GM18861 (cell line): ENCODE measurements at regions not wholly inside any gene's neighbourhood (a gene's known extent, or its start where the extent isn't known, plus 50 kb on each side); places are given as distances from the start of the nearest gene placed in this dataset.
"Not testable (repeated sequence)": the region's sequence is repeated elsewhere in the genome, so short reads cannot be mapped to it uniquely, and the experiment has no call there.

Experiments
- ATAC-seq: cut with Tn5 transposase; IDR thresholded peaks from one replicate; pipeline ENCODE4 v1.9.1; 2021; ENCODE audit not compliant: unreplicated experiment

DNA sequence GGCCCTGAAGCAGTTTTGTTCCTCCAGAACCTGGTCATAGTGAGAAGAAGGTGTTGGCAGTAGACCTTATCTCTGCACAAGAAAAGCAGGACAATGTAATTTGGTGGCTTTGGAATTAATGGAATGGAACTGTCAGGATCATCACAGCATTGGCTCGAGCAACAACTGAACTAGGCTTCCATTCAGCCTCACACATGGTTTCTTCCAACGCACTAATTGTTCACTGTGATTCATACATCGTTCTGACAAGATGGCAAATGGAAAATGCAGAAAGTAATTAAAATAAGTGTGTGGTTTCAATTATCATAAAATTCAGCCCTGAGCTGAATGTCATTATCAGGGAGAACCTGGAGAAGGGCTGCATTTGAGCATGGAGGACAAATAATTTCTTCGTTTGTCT, 80.6 kb downstream of the MFSD1 start:
- ATAC-seq: no peak

DNA sequence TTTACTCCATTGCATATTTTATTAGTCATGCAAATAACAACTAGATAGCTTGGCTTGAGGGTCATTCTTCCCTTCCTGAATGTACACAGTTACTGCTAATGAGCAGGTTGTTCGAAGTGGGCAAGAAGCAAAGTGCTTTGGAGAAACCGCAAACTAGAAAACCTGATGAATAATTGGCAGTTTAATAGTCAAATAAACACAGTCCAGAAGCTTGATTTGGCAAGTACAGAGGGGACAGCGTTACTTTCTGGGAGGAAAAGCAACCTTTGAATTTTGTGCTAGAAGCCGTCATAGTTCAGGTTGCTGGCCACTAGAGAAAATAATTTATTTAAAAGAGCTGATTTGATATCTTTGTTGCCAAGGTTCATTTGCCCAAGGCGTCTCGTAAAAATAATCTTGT, 94.9 kb downstream of the MFSD1 start:
- ATAC-seq: no peak

DNA sequence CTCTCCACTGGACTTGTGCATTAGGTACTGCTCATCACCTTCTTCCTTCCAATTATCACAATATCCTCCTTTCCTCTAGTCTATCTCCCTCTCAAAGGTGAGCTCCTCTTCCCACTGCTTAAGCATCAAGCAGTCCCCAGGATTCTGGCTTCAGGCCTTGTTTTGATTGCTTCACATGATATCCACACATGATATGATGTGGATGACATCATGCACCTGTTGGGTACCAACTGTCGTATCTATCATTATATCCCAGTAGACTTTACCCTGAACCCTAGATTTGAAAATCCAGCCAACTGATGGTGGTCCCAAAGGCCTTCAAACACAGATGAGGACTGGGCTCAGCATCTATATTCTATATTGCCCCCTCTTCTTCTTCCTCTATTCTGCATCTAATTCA, 104.9 kb downstream of the MFSD1 start:
- no peak for ATAC-seq

DNA sequence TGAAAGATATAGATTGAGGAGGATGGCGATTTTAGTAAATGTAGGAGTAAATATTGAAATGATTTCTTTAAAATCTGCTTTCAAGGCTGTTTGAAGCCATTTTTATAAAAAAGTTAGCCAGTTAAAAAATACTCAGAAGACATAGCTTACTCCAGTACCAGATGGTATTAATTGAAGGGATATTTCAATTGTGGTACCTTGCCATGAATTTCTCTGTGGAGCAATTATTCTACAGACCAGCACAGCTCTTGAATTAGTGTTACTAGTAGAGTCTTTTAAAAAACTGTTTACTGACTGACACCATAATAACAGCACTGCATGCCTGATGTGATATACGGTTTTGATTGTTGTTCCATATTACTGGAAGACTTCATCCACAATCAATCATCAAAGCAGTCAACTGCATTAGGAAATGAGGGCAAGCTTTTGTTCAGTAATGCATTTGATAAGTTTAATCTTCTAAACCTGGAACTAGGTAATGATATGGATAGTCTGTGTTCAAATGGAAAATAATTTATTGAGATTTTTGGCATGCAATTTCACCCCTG, 106.4 kb downstream of the MFSD1 start:
- no peak for ATAC-seq

DNA sequence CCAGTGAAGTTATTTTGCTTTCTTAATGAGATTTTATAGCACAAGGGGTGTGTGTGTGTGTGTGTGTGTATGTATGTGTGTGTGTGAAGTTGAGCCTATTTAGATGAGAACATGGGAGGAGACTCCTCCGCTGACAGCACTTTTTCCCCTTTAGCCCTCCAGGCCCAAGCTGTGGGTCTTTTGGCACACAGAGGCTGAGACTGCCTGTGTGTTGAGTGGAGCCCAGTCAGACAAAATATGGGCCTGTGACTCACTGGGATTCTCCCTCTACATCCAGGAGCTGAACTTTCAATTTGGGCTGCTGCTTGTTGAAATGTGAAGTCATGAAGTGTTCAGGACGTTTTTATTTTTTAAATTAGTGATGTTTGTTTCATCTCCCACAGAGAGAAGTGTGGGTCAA, 108.0 kb downstream of the MFSD1 start:
- ATAC-seq: no peak

DNA sequence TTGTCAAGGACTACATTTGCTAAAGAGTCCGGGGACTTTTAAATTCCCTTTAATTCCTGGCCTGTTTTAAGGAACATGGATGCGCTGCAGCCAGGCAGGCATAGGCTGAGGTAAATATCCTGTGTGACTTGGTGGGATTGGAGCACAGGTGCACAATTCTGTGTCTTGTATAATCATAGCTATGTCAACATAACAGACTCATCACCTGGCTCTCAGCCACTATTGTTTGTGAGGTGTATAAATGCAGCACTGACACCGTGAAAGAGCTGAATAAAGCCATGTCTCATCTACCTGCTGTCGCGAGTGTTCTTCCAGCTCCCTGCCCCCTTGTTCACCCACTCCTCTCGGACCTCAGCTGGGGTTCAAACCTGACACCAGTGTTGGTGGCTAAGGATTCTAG, 109.7 kb downstream of the MFSD1 start:
- ATAC-seq: no peak

DNA sequence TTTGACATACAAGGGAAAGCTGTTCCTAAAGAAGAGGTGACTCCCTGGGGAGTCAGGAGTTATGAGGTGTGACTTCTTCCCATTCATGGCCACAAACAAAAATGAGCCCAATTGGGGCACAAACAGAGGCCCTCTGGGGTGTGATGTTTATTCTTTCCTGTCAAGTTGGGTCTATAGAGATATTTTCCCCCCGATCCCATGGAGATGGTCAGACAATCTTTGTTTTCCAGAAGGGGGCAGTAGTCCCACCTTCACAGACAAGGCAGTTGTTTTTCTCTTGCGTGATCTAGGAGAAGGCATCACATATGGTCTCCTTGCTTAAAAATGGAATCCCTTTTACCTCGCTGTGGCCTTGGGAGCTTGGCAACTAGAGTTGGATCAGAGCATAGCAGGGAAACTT, 110.3 kb downstream of the MFSD1 start:
- ATAC-seq: no peak

DNA sequence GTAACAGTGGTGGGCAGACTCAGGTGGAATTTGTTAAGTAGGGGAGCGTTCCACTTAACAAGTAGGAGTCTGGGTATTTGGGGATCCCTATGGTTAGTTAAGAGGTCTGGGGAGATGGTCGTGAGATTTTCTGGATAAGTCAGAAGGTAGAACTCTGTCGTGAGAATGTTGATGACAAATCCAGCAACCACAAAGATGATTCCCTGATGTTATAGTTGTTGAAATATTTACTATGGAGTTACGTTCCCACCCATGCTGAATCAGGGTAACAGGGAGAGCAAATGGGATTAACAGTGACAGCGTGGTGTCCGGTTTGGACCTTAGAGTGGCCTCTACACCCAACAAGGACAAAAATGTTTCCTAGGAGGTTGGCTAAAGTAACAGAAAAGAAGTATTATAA, 110.8 kb downstream of the MFSD1 start:
- ATAC-seq: no peak

DNA sequence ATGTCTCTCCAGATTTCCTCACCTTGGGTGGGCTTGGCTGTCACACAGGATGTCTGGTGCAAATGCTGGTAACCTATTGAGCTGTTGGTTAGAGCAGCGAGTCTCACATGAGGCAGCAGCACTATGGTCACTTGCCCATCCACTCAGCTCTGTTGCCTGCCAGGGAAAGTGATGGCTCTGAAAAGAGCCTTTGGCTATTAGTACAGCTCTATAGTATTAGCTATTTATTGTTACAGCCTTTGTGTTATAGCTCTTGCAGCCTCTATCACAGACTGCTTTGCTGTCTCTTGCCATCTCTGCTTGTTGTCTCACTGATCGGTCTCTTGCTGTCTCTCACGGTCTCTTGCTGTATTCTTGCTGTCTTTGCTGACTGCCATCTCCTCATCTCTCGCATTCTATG, 114.3 kb downstream of the MFSD1 start:
- no peak for ATAC-seq

DNA sequence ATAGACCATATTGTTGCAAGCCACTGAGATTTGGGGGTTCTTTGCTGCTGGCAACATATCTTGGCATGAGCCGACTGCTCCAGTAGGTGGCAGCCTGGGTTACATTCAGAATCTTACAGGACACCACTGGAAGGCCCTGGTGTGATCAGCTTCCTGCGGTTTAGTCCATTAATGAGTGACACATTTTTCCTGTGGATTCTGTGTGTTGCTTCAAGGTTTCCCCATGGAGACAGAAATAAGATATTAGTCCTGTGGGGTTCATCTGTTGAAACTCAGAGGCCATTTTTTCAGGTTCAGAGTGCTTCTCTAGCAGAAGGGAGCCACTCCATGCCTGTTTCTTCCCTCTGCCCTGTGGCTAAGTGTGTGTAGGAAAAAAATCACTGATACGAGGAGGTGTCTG, 116.2 kb downstream of the MFSD1 start:
- ATAC-seq: peak; percentile 70

DNA sequence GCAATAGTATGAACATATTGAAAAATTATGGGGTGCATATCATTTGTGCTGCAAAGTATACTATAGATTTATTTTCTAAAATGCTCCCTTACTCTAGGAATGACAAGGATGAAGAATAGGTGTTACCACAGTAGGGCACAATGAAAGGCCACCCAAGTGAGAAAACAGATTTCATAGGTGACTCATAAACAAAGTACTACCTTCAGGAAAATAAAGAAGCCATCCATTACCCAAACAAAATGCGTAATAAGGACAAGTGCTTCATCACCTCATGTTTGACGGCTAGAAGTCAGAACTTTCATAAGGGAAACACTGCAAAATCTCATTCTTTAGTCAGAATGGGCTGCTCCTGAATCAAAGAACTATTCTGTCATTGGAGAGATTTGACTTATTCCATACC, 116.6 kb downstream of the MFSD1 start:
- ATAC-seq: no peak

DNA sequence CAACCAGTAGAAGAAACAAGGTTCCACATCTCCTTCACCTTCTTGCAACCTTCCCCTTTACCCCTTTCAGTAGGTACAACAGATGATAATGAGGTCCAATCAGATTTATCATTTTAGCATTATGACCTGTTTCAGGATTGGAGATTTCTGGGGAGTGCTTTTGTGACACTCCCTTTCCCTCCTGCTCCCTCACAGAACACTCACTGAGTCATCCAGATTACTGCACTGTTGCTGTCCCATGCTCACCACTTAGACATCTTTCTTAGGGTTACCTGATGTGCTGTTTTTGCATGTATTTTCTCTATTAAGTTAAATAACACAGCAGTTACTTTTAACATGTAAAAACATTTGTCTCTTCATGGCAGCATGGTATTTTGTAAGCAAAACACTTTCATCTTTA, 118.5 kb downstream of the MFSD1 start:
- no peak for ATAC-seq

DNA sequence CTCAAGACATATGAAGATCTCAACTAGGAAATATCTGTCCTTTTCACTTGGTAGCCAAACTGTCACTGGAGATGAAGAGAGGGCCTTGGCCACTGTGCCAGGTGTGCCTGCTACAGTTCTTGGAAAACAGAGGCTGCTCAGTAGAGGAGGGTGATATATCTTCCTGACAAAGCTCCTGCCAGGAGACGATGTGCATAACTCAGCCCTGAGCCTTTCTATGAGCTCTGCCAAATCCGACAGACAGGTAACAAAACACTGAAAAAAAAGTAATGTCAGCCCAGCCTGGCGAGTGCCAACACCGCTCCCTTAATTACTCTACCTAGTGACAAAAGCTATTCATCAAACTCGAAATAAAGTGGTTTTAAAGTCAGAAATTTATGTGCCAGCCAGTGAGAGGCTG, 123.2 kb downstream of the MFSD1 start:
- no peak for ATAC-seq

DNA sequence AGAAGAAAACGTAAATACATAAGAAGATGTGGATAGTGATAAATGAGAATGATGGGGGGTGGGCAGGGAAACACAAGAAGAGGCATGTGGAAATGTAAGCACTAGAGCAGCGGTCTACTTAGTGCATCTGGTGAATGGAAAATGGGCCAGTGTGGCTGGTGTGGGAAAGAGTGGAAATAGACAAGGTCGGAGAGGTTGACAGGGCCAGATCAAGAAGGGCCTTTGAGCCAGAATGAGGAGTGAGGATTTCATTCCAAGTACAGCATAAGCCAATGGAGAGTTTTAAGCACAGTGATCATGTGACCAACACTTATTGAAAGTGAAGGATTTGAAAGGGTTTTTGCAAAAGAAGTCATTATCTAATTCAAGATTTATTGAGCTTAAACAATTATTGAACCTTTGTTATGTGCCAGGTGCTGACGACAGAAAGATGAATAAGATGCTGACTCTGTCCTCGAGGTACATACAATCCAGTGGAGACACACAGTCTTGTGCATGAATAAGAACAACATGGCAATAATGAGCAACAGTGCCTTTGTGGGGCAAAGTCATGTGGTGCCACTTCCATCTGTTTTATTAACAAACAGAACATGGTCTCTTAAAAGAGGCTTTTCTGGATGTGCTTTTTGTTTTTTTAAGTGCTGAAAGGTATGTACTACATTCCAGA, 124.1 kb downstream of the MFSD1 start:
- ATAC-seq: no peak

DNA sequence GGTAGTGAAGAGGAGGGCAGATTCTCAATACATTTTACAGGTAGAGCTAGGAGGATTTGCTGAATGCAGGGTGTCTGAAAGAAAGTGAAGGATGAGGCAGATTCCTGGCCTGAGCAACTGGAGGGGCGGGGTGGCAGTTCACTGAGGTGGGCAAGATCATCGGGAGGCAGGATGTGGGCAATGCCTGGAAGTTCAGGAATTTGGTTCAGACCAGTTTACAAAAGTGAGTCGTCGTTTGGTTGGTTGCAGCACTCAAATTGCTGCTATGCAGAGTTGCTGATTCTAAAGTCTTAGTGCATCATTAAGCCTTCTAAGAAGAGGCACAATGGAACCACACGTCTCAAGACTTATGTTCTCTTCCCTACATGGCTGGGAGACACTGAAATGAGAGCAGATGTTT, 134.0 kb downstream of the MFSD1 start:
- ATAC-seq: no peak

DNA sequence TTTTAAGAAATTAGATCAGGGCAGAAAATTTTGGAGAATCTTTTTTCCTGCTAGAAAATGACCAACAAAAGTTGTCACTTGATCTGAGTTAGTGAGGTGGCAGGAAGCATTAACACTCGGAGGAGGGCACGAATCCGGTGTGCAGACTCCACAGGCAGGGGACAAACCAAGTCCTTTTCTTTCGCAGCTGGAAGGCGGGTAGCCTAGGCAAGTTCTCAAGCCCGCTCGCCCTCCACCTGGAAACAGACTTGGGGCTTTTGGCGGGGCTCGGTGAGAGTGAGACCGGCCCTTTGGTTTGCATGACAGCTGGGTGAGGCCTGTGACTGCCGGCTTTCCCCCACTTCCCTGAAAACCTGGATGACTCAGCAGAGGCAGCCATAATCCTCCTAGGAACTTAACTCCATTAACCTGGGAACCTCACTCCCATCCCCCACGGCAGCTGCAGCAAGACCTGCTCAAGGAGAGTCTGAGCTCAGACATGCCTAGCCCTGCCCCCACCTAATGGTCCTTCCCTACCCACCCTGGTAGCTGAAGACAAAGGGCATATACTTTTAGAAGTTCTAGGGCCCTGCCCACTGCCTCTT, 134.8 kb downstream of the MFSD1 start:
- no peak for ATAC-seq

DNA sequence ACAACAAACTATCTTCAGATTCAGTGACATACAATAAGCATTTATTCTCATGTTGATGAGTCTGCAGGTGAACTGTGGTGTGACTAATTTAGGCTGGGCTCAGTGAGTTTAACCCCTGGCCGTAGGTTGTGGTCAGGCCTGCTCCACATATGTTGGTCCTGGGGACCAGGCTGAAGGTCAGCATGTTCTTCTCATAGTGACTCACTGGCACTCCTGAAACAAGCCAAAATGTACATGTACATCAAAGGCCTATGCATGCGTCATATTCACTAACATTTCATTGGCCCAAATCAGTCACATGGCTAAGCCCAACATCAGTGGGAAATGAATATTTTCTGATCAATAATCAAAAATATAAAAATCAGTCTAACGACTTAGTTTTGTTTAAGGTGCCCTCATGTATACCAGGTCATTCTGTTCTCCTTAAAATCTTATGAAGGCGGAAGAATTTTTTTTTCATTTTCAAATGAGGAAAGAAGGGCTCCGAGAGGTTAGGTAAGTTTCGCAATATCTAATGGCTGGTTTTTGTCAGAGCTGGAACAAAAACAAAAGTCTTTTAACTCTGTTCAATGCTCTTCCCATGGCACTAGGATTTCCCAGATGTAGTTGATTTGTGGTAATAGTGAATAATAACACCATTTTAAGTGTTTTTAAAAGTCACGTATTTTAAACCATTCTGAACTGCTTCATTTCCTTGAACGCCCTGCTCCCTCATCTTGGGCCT, 148.5 kb downstream of the MFSD1 start:
- no peak for ATAC-seq

DNA sequence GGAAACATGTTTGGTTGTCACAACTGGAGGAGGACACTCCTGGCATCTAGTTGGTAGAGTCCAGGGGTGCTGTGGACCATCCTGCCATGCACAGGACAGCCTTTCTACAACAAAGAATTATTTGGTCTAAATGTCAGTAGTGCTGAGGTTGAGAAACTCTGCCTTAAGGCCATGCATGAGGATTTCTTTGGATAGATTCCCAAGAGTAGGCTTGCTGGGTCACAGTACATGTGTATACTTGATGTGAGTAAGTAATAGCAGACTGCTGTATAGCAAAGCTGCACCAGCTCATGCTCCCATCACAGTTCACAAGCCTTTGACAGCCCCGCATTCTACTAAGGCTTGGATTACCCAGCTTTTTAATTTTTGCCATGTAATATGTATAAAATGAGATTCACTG, 151.3 kb downstream of the MFSD1 start:
- ATAC-seq: no peak

DNA sequence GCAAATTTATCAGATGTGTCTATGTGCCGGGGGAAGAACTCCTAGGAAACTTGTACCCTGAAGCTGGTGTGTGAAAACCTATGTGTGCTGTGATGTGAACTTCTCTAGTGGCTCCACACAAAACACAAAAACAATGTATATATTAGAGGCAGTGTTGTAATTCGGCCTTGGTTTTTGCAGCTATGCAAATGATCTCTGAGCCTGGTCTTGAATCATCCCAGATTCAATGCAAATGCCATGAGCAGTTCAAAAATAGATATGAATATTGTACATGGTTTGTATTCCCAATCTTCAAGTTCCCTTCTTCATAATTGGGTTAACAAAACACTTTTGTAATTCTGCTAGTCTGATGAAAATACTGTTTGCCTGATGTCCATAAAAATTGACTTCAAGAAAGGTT, 152.6 kb downstream of the MFSD1 start:
- ATAC-seq: no peak

DNA sequence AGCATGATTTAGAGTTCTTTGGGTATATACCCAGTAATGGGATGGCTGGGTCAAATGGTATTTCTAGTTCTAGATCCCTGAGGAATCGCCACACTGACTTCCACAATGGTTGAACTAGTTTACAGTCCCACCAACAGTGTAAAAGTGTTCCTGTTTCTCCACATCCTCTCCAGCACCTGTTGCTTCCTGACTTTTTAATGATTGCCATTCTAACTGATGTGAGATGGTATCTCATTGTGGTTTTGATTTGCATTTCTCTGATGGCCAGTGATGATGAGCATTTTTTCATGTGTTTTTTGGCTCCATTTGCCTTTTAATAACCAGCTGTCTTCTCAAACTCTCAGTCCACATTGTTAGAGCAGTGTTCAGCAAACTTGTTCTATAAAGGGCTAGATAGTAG, 155.9 kb downstream of the MFSD1 start:
- ATAC-seq: not testable (repeated sequence)

DNA sequence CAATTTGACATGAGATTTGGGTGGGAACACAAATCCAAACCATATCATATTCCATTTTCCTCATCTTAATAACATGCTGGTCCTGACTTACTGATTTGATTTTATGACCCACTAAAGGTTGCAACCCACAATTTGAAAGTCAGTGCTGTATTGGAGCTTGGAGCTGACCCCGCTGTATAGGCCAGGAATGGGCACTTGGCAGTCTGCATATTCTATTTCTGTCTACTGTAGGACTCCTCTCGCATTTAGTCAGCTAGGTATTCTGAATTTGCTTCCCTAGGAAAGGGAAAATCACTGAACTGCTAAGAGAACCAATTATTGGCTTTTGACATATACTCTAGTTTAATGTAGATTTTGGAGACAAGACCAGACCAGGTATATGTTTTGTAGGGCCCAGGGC, 157.0 kb downstream of the MFSD1 start:
- no peak for ATAC-seq

DNA sequence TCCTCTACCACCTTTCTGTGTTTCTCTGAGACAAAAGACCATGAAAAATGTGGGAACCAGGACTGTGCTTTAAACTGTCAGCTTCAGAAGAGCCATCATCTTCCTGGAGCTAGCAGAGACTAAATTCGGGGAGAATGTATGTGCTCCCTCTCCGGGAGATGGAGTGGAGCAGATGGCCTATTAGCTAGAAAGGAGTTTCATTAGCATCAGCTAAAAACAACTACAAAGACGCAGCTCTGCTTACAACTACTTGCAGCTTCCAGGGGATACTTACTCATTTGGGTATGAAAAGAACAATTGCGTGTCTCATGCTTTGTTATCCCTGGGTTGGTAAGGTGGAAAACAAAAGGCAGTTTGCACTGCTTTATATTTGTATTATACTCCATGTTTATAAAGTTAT, 159.6 kb downstream of the MFSD1 start:
- no peak for ATAC-seq
